ENCODE measurements at regions not wholly inside any gene's neighbourhood (a gene's known extent, or its start where the extent isn't known, plus 50 kb on each side); places are given as distances from the start of the nearest gene placed in this dataset.
"Not testable (repeated sequence)": the region's sequence is repeated elsewhere in the genome, so short reads cannot be mapped to it uniquely, and the experiment has no call there.

- no peak for DNase-seq (ENCODE audit: low read depth)
Observed at GRCh38 chr7:131021460-131021859, 287.5 kb upstream of the KLF14 start.

DNA sequence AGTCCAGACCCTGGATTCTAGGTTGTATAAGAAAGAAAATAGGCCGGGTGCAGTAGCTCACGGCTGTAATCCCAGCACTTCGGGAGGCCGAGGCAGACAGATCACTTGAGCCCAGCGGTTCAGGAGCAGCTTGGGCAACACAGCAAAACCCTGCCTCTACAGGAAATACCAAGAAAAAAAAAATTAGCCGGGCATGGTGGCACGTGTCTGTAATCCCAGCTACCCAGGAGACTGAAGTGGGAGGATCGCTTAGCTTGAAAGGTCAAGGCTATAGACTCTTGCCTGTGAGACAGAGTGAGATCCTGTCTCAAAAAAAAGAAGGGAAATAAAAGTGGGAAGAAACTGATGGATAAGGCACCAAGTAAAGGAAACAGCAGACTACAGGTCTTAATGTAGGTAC, 287.9 kb upstream of the KLF14 start:
- no peak for DNase-seq (ENCODE audit: low read depth)

DNA sequence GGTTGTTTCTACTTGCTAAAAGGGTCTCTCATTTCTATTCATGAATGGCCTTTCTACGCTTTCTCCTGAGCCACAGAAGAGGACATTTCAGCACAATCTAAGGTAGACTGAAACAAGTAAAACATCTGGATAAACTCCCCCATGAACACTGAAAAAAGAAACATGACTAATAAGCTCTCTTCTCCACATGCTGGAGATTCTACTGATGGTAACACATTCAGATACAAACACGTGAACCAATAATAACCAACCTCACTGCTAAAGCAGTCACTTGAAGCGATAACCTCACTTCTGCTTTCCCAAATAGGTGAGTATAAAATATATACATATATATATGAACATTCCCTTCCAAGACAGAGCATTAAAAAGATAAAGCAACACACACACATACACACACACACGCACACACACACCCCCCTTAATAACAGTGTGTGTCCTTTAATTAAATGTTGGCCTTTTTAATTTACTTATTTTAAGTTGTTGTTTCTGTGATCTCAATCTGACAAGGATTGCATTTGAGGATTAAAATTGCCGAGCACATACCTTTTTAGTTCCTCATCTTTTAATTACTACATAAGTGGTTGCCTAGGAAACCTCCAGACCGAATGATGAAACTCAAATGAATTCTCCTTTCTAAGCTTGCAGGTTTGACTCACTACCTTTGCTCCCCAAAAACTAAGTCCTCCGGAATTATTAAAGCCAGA, 292.4 kb upstream of the KLF14 start:
- no peak for DNase-seq (ENCODE audit: low read depth)

DNA sequence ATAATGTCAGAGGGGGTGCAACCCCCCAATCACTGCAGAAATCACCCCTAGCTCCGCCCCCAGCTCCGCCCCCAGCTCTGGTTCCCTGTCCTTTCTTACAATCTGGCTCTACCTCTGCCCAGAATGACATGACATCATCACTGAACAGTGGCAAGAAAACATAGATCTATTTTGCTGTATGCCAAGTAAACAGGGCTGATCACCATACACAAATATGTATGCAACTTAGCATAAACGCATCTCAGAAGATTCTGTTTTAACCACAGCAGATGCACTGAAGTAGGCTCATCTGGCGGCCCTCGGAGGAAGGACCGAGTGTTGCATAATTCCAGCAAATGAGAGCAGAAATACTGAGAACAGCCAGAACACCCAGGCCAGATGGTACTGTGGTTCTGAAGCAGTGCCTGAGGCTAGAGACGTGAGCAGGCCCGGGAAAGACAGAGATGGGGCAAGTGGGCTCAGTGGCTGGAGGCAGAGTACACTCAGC, 293.3 kb upstream of the KLF14 start:
- no peak for DNase-seq (ENCODE audit: low read depth)

DNA sequence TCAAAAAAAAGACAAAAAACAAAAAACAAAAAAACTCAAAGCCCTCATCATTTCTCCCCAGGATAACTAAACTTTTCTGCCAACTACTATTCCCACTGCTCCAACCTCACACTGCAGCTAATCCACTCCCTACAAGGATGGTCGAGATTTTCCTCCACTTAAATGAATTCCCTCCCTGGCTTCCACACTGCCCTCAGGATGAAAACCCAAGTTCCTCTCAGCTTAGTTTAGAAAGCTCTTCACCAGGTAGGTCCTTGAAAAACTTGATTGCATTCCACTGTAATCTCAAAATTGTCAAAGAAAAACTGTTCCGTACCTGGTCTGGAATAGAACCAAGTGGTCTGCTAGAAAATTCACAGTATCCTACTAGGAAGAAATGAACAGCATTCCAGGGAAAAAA, 294.3 kb upstream of the KLF14 start:
- DNase-seq (ENCODE audit: low read depth) = no peak

- no peak for DNase-seq (ENCODE audit: low read depth)
Observed at GRCh38 chr7:131029002-131029401, 295.0 kb upstream of the KLF14 start.

DNA sequence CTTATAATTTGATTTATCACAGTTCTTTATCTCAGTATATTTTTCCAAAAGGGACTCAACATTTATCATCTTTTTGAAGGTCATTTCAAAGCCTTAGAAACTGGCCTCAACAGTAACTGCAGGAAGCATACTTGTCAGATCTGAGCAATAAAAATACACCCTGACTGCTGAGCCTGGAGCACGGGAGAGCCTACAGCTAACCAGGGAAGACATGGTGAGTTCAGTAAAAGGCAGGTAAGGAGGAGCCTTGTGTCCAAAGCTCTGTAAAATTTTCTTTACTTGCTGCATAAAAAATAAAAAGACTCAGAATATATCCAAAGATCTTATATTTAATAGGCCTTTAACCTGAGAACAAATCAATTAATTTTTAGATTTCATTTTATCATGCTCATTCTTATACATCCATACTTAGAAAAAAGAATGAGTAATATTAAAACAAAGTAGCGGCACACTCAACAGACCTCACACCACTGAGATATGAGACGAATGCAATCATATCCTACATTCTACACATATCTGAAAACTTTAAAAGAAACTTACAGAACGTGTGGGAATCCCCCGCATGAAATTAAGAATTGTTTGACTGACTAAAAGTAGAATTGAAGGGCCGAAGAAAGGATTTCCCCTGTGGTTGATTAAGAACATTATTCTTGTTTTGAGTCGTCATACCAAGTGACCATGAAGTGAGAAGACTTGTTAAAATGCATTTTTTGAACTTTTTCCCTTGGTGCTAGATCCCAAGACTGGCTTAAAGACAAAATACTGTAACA, 296.4 kb upstream of the MKLN1 start:
- no peak for DNase-seq (ENCODE audit: low read depth)

DNA sequence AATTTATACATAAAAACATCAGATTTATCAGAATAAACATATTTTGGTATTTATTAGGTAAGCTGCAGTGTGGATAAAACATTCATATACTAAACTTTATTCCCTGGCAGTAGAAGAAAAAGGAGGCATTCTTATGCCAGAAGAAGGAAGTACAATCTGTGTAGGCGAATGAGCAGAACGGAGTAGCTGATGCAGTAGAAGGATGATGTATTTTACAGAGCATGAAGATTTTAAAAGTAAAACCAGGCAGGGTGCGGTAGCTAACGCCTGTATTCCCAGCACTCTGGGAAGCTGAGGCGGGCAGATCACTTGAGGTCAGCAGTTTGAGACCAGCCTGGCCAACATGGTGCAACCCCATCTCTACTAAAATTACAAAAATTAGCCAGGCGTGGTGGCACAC, 294.9 kb upstream of the MKLN1 start:
- no peak for DNase-seq (ENCODE audit: low read depth)

DNA sequence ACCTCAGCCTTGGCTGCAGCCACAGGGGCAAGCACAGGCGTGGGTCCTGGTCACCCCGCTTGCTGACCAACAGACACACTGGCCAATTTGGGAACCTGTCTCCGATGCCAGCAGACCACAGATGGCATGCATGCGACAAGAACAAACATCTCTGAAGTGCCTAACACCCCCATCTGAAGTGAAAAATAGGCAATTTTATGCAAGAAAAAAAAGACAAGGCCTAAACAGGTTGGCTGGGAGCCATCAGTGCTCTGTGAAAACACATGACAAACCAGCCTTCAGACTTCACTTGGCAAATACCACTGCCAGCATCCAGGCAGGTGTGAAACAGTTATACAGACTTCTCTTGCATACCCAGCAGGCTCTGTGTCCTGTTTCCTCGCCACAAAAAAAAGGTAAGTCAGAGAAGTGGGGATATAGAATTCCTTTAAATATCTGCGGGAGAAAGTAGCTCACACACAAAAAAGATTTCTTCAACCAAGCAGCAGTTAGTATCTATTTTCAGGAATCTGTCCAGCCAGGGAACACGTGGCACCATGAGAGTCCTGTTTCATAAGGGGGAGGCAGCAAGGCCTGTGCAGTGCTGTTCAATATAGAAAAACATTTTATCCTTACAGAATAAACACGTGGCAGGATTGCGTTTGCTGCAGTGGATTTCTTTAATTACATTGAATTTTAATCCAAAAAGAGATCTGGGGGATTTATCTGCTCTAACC, 293.4 kb upstream of the MKLN1 start:
- DNase-seq (ENCODE audit: low read depth) = no peak

DNA sequence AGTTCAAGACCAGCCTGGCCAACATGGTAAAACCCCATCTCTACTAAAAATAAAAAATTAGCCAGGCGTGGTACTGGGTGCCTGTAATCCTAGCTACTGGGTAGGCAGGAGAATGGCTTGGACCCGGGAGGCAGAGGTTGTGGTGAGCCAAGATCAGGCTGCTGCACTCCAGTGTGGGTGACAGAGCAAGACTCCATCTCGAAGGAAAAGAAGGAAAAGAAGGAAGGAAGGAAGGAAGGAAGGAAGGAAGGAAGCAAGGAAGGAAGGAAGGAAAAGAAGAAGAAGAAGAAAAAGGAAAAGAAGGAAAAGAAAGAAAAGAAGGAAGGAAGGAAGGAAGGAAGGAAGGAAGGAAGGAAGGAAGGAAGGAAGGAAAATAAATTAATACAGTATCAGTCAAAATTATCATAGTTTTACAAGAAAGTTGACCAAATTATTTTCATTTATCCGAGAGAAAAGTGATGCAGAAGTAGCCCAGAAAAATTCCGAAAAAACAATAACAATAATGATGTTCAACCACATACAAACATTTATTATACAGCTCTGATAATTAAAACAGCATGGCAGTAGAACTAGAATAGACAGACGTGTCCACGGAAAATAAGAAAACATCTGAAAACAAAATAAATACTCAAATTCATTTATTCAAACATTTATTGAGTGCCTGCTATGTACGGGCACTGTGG, 292.4 kb upstream of the MKLN1 start:
- no peak for DNase-seq (ENCODE audit: low read depth)

DNA sequence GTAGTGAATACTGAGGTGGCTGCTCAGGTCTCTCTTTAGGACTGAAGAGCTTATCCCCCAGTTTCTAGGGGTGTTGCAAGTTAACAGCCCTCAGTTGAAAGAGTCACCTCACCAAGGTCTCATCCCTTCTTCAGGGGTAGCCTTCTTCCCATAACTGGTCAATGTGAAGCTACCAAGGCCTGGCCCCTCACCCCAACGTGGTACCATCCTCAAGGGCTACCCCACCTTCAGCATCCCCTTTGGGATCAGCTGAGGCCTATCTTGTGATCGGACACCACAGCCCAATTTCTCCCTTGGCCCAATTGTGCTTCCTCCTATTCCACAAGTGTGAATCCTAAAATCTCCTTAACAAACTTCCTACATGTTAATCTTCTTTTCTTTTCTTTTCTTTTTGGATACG, 289.5 kb upstream of the MKLN1 start:
- DNase-seq (ENCODE audit: low read depth) = no peak

GRCh38 chr7:131039355-131039762, 288.3 kb upstream of the MKLN1 start:
- DNase-seq (ENCODE audit: low read depth) = no peak

GRCh38 chr7:131039836-131040235, 287.8 kb upstream of the MKLN1 start:
- DNase-seq (ENCODE audit: low read depth) = no peak

- no peak for DNase-seq (ENCODE audit: low read depth)
Observed at GRCh38 chr7:131040467-131040932, 287.2 kb upstream of the MKLN1 start.

GRCh38 chr7:131041012-131041695, 286.5 kb upstream of the MKLN1 start:
- not testable (repeated sequence) for DNase-seq (ENCODE audit: low read depth)

- no peak for DNase-seq (ENCODE audit: low read depth)
Observed at GRCh38 chr7:131042269-131043160, 285.2 kb upstream of the MKLN1 start.

DNA sequence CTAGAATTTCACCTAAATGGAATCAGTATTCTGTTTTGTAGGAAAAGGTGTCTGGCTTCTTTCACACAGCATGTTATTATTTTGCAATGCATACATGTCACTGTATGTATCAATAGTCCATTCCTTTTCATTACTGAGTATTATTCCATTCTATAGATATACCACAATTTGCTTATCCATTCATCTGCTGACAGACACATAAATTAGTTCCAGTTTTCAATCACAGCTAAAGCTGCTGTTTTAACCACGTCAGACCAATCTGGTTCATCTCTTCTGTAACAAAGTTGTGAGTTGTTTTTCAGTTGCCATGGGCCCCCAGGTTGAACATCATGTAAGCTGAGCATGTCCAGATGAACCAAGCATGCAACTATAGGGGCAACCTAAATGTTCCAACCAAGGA, 282.1 kb upstream of the MKLN1 start:
- no peak for DNase-seq (ENCODE audit: low read depth)

- no peak for DNase-seq (ENCODE audit: low read depth)
Observed at GRCh38 chr7:131046246-131046645, 281.4 kb upstream of the MKLN1 start.

- no peak for DNase-seq (ENCODE audit: low read depth)
Observed at GRCh38 chr7:131047651-131048304, 279.9 kb upstream of the MKLN1 start.

- DNase-seq (ENCODE audit: low read depth) = no peak
Observed at GRCh38 chr7:131051304-131051703, 276.4 kb upstream of the MKLN1 start.

Measured in activated T-cell treated with anti-CD3 and anti-CD28 coated beads for 48 hours (primary cell).